ENCODE measurements at regions not wholly inside any gene's neighbourhood (a gene's known extent, or its start where the extent isn't known, plus 50 kb on each side); places are given as distances from the start of the nearest gene placed in this dataset.

DNA sequence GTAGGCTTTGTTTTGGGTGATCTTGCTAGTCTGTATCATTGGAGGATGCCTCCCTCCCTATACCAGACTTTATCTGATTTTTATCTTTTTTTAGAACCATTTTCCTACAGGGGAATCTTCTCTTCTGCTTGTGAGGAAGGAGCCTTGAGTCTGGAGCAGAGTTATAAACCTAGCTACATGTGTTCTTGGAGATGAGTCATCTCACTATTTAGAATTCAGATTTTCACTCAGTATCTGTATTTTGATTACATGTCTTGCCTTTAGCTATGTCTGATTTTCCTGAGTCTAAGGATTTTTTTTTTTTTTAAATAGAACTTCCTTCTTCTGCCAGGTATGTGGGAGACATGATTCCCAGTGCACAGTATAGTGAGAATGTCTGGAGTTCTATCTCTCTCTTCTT lies 211.6 kb upstream of the MBL2 start:
- no peak for ATAC-seq
- no peak overlapping the region for H3K27ac ChIP-seq
- H3K36me3 ChIP-seq = no peaks in the 10 kb centered on the region
- H3K4me3 ChIP-seq = no peak overlapping the region
- intact Hi-C loops (cut with DNase I; ENCODE audit: low total_unique reads) = no loop called here
- no peak for DNase-seq
- no peaks in the 10 kb centered on the region for H3K9me3 ChIP-seq
- no peak for TF ChIP-seq CTCF (IDR thresholded peaks at IDR 0.05 in 4 of 5, conservative IDR thresholded peaks at IDR 0.05 in 1 of 5)
- no peak for TF ChIP-seq POLR2A (IDR thresholded peaks at IDR 0.05)
- in situ Hi-C loops (cut with MboI; ENCODE audit: low sequenced_read_pairs in 4 of 4) = no loop called here
- H3K27me3 ChIP-seq = no peaks in the 10 kb centered on the region
- H3K4me1 ChIP-seq = no peaks in the 10 kb centered on the region

DNA sequence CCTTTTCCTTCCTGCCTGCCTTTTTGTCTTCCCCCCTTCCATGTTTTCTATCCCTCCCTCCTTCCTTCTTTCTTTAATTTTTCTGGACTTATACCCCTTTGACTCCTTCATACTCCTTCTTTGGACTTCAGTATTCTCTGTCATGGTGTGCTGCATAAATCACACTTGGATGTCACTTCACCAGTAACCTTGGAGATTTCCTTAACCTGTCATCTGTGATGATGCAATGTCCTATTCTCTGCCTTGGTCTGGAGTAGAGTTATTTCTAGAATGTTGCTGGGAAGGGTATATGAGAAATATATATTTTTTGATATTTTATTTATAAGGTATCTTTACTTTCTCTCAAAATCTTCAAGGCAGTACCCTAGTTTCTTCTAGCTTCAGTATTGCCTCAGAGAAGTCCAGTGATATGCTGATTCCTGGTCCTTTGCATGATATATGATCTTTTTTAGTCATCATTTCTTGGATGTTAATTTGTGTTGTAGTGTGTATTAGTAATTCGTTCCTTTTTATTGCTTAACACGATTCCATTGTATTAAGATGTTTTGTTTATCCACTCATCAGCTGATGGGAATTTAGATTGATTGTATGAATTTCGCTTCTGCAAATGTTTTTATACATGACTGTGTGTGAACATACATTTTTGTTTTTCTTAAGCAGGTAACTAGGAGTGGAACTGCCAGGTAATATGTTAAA lies 206.9 kb upstream of the MBL2 start:
- no peak for DNase-seq
- no peaks in the 10 kb centered on the region for H3K27me3 ChIP-seq
- no peak overlapping the region for H3K27ac ChIP-seq
- no peak for ATAC-seq
- H3K4me3 ChIP-seq = no peak overlapping the region
- no peaks in the 10 kb centered on the region for H3K4me1 ChIP-seq
- TF ChIP-seq POLR2A (IDR thresholded peaks at IDR 0.05) (no peak), CTCF (IDR thresholded peaks at IDR 0.05 in 4 of 5, conservative IDR thresholded peaks at IDR 0.05 in 1 of 5) (no peak)
- H3K36me3 ChIP-seq = no peaks in the 10 kb centered on the region
- no peaks in the 10 kb centered on the region for H3K9me3 ChIP-seq
- intact Hi-C loops (cut with DNase I; ENCODE audit: low total_unique reads) (no loop called here), in situ Hi-C loops (cut with MboI; ENCODE audit: low sequenced_read_pairs in 4 of 4) (no loop called here)

GRCh38 chr10:52977581-52977980 lies 205.0 kb upstream of the MBL2 start:
- Histone ChIP-seq H3K27ac (no peak overlapping the region), H3K4me1 (no peaks in the 10 kb centered on the region), H3K36me3 (no peaks in the 10 kb centered on the region), H3K9me3 (no peaks in the 10 kb centered on the region), H3K27me3 (no peaks in the 10 kb centered on the region), H3K4me3 (no peak overlapping the region)
- in situ Hi-C loops (cut with MboI; ENCODE audit: low sequenced_read_pairs in 4 of 4) = no loop called here
- ATAC-seq (no peak), DNase-seq (no peak)
- intact Hi-C loops (cut with DNase I; ENCODE audit: low total_unique reads) = no loop called here
- TF ChIP-seq CTCF (IDR thresholded peaks at IDR 0.05 in 4 of 5, conservative IDR thresholded peaks at IDR 0.05 in 1 of 5) = no peak
- TF ChIP-seq POLR2A (IDR thresholded peaks at IDR 0.05) = no peak

- no peaks in the 10 kb centered on the region for H3K4me1 ChIP-seq
- no peak for ATAC-seq
- H3K27ac ChIP-seq = no peak overlapping the region
- H3K36me3 ChIP-seq = no peaks in the 10 kb centered on the region
- in situ Hi-C loops (cut with MboI; ENCODE audit: low sequenced_read_pairs in 4 of 4) = no loop called here
- TF ChIP-seq CTCF (IDR thresholded peaks at IDR 0.05 in 4 of 5, conservative IDR thresholded peaks at IDR 0.05 in 1 of 5) (no peak), POLR2A (IDR thresholded peaks at IDR 0.05) (no peak)
- no peaks in the 10 kb centered on the region for H3K9me3 ChIP-seq
- H3K4me3 ChIP-seq = no peak overlapping the region
- no peak for DNase-seq
- intact Hi-C loops (cut with DNase I; ENCODE audit: low total_unique reads) = no loop called here
- no peaks in the 10 kb centered on the region for H3K27me3 ChIP-seq
These were observed 195.5 kb upstream of the MBL2 start for GRCh38 chr10:52967806-52968795.
